ENCODE measurements at regions not wholly inside any gene's neighbourhood (a gene's known extent, or its start where the extent isn't known, plus 50 kb on each side); places are given as distances from the start of the nearest gene placed in this dataset.
A peak's percentile ranks its signal among the peaks of the same experiment; 100 is the strongest.

- Histone ChIP-seq H3K9me2 (no peaks in the 10 kb centered on the region), H3F3A (replicated peaks; ENCODE audit: insufficient read depth) (no peaks in the 10 kb centered on the region), H3K4me3 (ENCODE audit: low read depth in 2 of 2, low read length in 1 of 2) (no peak overlapping the region), H3K27me3 (ENCODE audit: insufficient read depth) (no peaks in the 10 kb centered on the region), H3K27ac (ENCODE audit: low read depth in 2 of 2, low read length in 1 of 2) (peak overlapping the region in 1 of 2 experiments; percentile 69; a peak in 2 of 4 replicates), H3K4me1 (ENCODE audit: control insufficient read depth in 1 of 2, insufficient read depth in 2 of 2, low read depth in 1 of 2, low read length in 1 of 2) (peaks cover 0 to 9% of the 10 kb centered on the region in 2 experiments; a peak in 2 of 4 replicates), H3K36me3 (replicated peaks in 1 of 2; ENCODE audit: control insufficient read depth in 1 of 2, insufficient read depth in 2 of 2, low read length in 1 of 2) (no peaks in the 10 kb centered on the region), H3K79me2 (ENCODE audit: insufficient read depth) (no peaks in the 10 kb centered on the region), H3K4me2 (no peak overlapping the region), H4K20me1 (ENCODE audit: insufficient read depth) (no peaks in the 10 kb centered on the region), H3K9me3 (no peaks in the 10 kb centered on the region), H2AFZ (ENCODE audit: low read depth) (no peak overlapping the region), H3K9ac (no peak overlapping the region)
- CTCF ChIA-PET: interaction anchor here (1.6 to 2.4 kb wide), 2 partner anchors 26 to 555 kb away, joined by 3 to 7 read pairs; no protein-coding TSS in a partner anchor
- DNase-seq: peak; percentile 47
- 4% methylated on average over 1 of the region's 1 CpG for WGBS (ENCODE audit: low lambda C conversion rate)
- POLR2A ChIA-PET: no interaction called here
- peak in 1 of 2 experiments; percentile 91; a peak in 2 of 4 replicates for TF ChIP-seq EP300 (IDR thresholded peaks at IDR 0.05; ENCODE audit: borderline replicate concordance in 1 of 2, low read depth in 1 of 2, low read length in 1 of 2)
- no peak for TF ChIP-seq JUND (IDR thresholded peaks at IDR 0.05)
- TF ChIP-seq RXRA (IDR thresholded peaks at IDR 0.05; ENCODE audit: borderline replicate concordance, low read depth): no peak
- TF ChIP-seq GATA2 (CRISPR knock-in tag; IDR thresholded peaks at IDR 0.05): peak; percentile 91
- peak; percentile 56 for TF ChIP-seq CHD2 (IDR thresholded peaks at IDR 0.05; ENCODE audit: low read length, partially characterized antibody)
- TF ChIP-seq ELF1 (IDR thresholded peaks at IDR 0.05): no peak
- peak; percentile 29; the same call in 1 of the 2 replicates for TF ChIP-seq RAD21 (IDR thresholded peaks at IDR 0.05; ENCODE audit: low read length)
- TF ChIP-seq RCOR1 (IDR thresholded peaks at IDR 0.05; ENCODE audit: low read length): peak; percentile 89
- TF ChIP-seq TCF12 (IDR thresholded peaks at IDR 0.05): no peak
- TF ChIP-seq USF1 (IDR thresholded peaks at IDR 0.05; ENCODE audit: borderline replicate concordance, low read depth): no peak
- TF ChIP-seq SIN3A (IDR thresholded peaks at IDR 0.05; ENCODE audit: borderline replicate concordance, low read depth, low read length): no peak
- peak; percentile 64 for TF ChIP-seq FOXJ3 (CRISPR knock-in tag; IDR thresholded peaks at IDR 0.05)
- no peak for TF ChIP-seq NRF1 (IDR thresholded peaks at IDR 0.05; ENCODE audit: low read depth, low read length)
Observed at GRCh38 chr2:66021296-66021695, 413.6 kb upstream of the MEIS1 start.

GRCh38 chr2:66017763-66018162 lies 417.2 kb upstream of the MEIS1 start:
- TF ChIP-seq MEF2A (IDR thresholded peaks at IDR 0.05; ENCODE audit: borderline replicate concordance, low read depth) (no peak), RXRA (IDR thresholded peaks at IDR 0.05; ENCODE audit: borderline replicate concordance, low read depth) (no peak), SIN3A (IDR thresholded peaks at IDR 0.05; ENCODE audit: borderline replicate concordance, low read depth, low read length) (no peak), TCF12 (IDR thresholded peaks at IDR 0.05) (no peak), TEAD4 (IDR thresholded peaks at IDR 0.05; ENCODE audit: borderline replicate concordance, insufficient read depth) (no peak), CHD2 (IDR thresholded peaks at IDR 0.05; ENCODE audit: low read length, partially characterized antibody) (no peak), FOSL2 (IDR thresholded peaks at IDR 0.05; ENCODE audit: borderline replicate concordance, low read depth) (no peak), FOXJ3 (CRISPR knock-in tag; IDR thresholded peaks at IDR 0.05) (no peak), ELF1 (IDR thresholded peaks at IDR 0.05) (no peak), GATA2 (CRISPR knock-in tag; IDR thresholded peaks at IDR 0.05) (no peak), NRF1 (IDR thresholded peaks at IDR 0.05; ENCODE audit: low read depth, low read length) (no peak)
- TF ChIP-seq, protein P1, sequence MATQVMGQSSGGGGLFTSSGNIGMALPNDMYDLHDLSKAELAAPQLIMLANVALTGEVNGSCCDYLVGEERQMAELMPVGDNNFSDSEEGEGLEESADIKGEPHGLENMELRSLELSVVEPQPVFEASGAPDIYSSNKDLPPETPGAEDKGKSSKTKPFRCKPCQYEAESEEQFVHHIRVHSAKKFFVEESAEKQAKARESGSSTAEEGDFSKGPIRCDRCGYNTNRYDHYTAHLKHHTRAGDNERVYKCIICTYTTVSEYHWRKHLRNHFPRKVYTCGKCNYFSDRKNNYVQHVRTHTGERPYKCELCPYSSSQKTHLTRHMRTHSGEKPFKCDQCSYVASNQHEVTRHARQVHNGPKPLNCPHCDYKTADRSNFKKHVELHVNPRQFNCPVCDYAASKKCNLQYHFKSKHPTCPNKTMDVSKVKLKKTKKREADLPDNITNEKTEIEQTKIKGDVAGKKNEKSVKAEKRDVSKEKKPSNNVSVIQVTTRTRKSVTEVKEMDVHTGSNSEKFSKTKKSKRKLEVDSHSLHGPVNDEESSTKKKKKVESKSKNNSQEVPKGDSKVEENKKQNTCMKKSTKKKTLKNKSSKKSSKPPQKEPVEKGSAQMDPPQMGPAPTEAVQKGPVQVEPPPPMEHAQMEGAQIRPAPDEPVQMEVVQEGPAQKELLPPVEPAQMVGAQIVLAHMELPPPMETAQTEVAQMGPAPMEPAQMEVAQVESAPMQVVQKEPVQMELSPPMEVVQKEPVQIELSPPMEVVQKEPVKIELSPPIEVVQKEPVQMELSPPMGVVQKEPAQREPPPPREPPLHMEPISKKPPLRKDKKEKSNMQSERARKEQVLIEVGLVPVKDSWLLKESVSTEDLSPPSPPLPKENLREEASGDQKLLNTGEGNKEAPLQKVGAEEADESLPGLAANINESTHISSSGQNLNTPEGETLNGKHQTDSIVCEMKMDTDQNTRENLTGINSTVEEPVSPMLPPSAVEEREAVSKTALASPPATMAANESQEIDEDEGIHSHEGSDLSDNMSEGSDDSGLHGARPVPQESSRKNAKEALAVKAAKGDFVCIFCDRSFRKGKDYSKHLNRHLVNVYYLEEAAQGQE (IDR thresholded peaks at IDR 0.05; ENCODE audit: low read depth, low read length): no peak
- TF ChIP-seq, protein P2, sequence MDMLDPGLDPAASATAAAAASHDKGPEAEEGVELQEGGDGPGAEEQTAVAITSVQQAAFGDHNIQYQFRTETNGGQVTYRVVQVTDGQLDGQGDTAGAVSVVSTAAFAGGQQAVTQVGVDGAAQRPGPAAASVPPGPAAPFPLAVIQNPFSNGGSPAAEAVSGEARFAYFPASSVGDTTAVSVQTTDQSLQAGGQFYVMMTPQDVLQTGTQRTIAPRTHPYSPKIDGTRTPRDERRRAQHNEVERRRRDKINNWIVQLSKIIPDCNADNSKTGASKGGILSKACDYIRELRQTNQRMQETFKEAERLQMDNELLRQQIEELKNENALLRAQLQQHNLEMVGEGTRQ (IDR thresholded peaks at IDR 0.05; ENCODE audit: borderline replicate concordance, low read depth, low read length): no peak
- TF ChIP-seq, protein P3, sequence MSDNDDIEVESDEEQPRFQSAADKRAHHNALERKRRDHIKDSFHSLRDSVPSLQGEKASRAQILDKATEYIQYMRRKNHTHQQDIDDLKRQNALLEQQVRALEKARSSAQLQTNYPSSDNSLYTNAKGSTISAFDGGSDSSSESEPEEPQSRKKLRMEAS (IDR thresholded peaks at IDR 0.05; ENCODE audit: low read depth): no peak
- Histone ChIP-seq H3K4me1 (ENCODE audit: control insufficient read depth in 1 of 2, insufficient read depth in 2 of 2, low read depth in 1 of 2, low read length in 1 of 2) (peaks cover 0 to 9% of the 10 kb centered on the region in 2 experiments; a peak in 2 of 4 replicates), H3K9ac (no peak overlapping the region), H3F3A (replicated peaks; ENCODE audit: insufficient read depth) (no peaks in the 10 kb centered on the region), H3K27me3 (ENCODE audit: insufficient read depth) (no peaks in the 10 kb centered on the region), H3K9me3 (no peaks in the 10 kb centered on the region), H3K4me2 (no peak overlapping the region), H3K4me3 (ENCODE audit: low read depth in 2 of 2, low read length in 1 of 2) (no peak overlapping the region), H2AFZ (ENCODE audit: low read depth) (no peak overlapping the region), H3K9me2 (no peaks in the 10 kb centered on the region), H4K20me1 (ENCODE audit: insufficient read depth) (no peaks in the 10 kb centered on the region), H3K79me2 (ENCODE audit: insufficient read depth) (no peaks in the 10 kb centered on the region), H3K36me3 (replicated peaks in 1 of 2; ENCODE audit: control insufficient read depth in 1 of 2, insufficient read depth in 2 of 2, low read length in 1 of 2) (no peaks in the 10 kb centered on the region), H3K27ac (ENCODE audit: low read depth in 2 of 2, low read length in 1 of 2) (no peak overlapping the region)
- WGBS (ENCODE audit: low lambda C conversion rate): 26% methylated on average over 2 of the region's 2 CpGs
- no peak for DNase-seq
- ChIA-PET POLR2A (no interaction called here), CTCF (no interaction called here)
